Mucosa of rectum (tissue), 2 donors: ENCODE measurements at regions not wholly inside any gene's neighbourhood (a gene's known extent, or its start where the extent isn't known, plus 50 kb on each side); places are given as distances from the start of the nearest gene placed in this dataset.
"Not testable (repeated sequence)": the region's sequence is repeated elsewhere in the genome, so short reads cannot be mapped to it uniquely, and the experiment has no call there.

Source experiments
- H3K27ac ChIP-seq, 2 donors: one replicate each; pipeline ENCODE4 v1.7.0; 2013; ENCODE audit warnings: inconsistent platforms in 2 of 2, low read depth in 2 of 2, low read length in 2 of 2
- H3K27me3 ChIP-seq, 2 donors: one replicate each; pipeline ENCODE4 v1.7.0; 2013; ENCODE audit warnings: low read length in 2 of 2; ENCODE audit not compliant: control insufficient read depth in 2 of 2, insufficient read depth in 2 of 2
- H3K36me3 ChIP-seq, 2 donors: one replicate each; pipeline ENCODE4 v1.7.0; 2013; ENCODE audit warnings: low read length in 2 of 2; ENCODE audit not compliant: control insufficient read depth in 2 of 2, insufficient read depth in 2 of 2
- H3K4me1 ChIP-seq, 2 donors: one replicate each; pipeline ENCODE4 v1.7.0; 2013; ENCODE audit warnings: low read length in 2 of 2, mild to moderate bottlenecking in 1 of 2; ENCODE audit not compliant: control insufficient read depth in 2 of 2, insufficient read depth in 2 of 2
- H3K4me3 ChIP-seq, 2 donors: one replicate each; pipeline ENCODE4 v1.7.0; 2013; ENCODE audit warnings: low read length in 2 of 2
- H3K9ac ChIP-seq, 2 donors: one replicate each; pipeline ENCODE4 v1.7.0; 2013; ENCODE audit warnings: low read length in 2 of 2, low read depth in 1 of 2, mild to moderate bottlenecking in 1 of 2
- H3K9me3 ChIP-seq, 2 donors: one replicate each; pipeline ENCODE4 v1.7.0; 2013; ENCODE audit warnings: low read length in 2 of 2; ENCODE audit not compliant: control insufficient read depth in 2 of 2
- donor health status: healthy.
- donor health status: Normal muscosa, but diverticular disease.

GRCh38 chr9:82052081-82052480 is 63.5 kb downstream of the SPATA31D1 start:
- H3K27me3 ChIP-seq = no peaks in the 10 kb centered on the region
- no peaks in the 10 kb centered on the region for H3K36me3 ChIP-seq
- no peaks in the 10 kb centered on the region for H3K9me3 ChIP-seq
- no peak overlapping the region for H3K27ac ChIP-seq
- no peak overlapping the region for H3K4me3 ChIP-seq
- no peaks in the 10 kb centered on the region for H3K4me1 ChIP-seq
- H3K9ac ChIP-seq = no peak overlapping the region

DNA sequence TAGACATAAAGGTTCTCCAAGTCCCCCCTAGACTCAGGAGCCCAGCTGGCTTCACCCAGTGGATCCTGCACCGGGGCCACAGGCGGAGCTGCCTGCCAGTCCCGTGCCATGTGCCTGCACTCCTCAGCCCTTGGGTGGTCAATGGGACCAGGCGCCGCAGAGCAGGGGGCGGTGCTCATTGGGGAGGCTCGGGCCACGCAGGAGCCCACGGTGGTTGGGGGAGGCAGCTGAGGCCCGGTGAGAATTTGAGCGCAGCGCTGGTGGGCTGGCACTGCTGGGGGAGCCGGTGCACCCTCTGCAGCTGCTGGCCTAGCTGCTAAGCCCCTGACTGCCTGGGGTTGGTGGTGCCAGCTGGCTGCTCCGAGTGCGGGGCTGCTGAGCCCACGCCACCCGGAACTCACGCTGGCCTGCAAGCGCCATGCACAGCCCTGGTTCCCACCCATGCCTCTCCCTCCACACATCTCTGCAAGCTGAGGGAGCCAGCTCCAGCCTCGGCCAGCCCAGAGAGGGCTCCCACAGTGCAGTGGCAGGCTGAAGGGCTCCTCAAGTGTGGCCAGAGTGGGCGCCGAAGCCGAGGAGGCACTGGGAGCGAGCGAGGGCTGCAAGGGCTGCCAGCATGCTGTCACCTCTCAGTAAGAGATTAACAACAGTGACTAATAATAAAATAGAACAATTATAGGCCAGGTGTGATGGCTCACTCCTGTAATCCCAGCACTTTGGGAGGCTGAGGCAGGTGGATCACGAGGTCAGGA is 65.9 kb downstream of the SPATA31D1 start:
- no peaks in the 10 kb centered on the region for H3K9me3 ChIP-seq
- no peak overlapping the region for H3K9ac ChIP-seq
- no peak overlapping the region for H3K4me3 ChIP-seq
- no peaks in the 10 kb centered on the region for H3K36me3 ChIP-seq
- no peak overlapping the region for H3K27ac ChIP-seq
- H3K4me1 ChIP-seq = no peaks in the 10 kb centered on the region
- no peaks in the 10 kb centered on the region for H3K27me3 ChIP-seq

GRCh38 chr9:82057805-82058204 is 69.2 kb downstream of the SPATA31D1 start:
- Histone ChIP-seq H3K9ac (no peak overlapping the region), H3K36me3 (no peaks in the 10 kb centered on the region), H3K4me1 (no peaks in the 10 kb centered on the region), H3K27ac (no peak overlapping the region), H3K27me3 (no peaks in the 10 kb centered on the region), H3K4me3 (no peak overlapping the region), H3K9me3 (no peaks in the 10 kb centered on the region)

GRCh38 chr9:82061801-82062200 is 73.2 kb downstream of the SPATA31D1 start:
- H3K4me3 ChIP-seq, H3K27me3 ChIP-seq: not testable (repeated sequence)

DNA sequence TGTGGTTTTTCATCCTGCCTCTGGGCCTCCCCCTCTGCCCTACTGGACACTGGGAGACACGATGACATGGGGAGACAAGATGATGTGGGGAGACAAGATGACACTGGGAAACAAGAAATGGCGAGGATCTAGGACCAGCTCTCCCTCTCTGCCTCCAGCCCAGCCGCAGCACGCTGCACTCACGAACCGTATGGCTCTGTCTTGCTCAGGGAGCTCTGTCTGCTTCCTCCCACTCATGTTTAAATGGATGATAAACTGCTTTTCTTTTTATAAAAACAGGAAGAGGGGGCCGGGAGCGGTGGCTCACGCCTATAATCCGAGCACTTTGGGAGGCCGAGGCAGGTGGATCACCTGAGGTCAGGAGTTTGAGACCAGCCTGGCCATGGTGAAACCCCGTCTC is 73.7 kb downstream of the SPATA31D1 start:
- Histone ChIP-seq H3K27me3 (no peaks in the 10 kb centered on the region), H3K4me1 (no peaks in the 10 kb centered on the region), H3K9ac (no peak overlapping the region)

More at GRCh38 chr9:82061801-82062200, 73.2 kb downstream of the SPATA31D1 start:
- H3K9ac ChIP-seq, H3K27ac ChIP-seq, H3K36me3 ChIP-seq, H3K9me3 ChIP-seq, H3K4me1 ChIP-seq: not testable (repeated sequence)

GRCh38 chr9:82073551-82074543 is 85.3 kb downstream of the SPATA31D1 start:
- Histone ChIP-seq H3K4me1 (no peaks in the 10 kb centered on the region), H3K9me3 (no peaks in the 10 kb centered on the region), H3K36me3 (no peaks in the 10 kb centered on the region), H3K27ac (no peak overlapping the region), H3K4me3 (no peak overlapping the region), H3K9ac (no peak overlapping the region), H3K27me3 (no peaks in the 10 kb centered on the region)

More for the DNA sequence above, 73.7 kb downstream of the SPATA31D1 start:
- H3K9me3 ChIP-seq = no peaks in the 10 kb centered on the region
- no peaks in the 10 kb centered on the region for H3K36me3 ChIP-seq
- H3K4me3 ChIP-seq = no peak overlapping the region
- H3K27ac ChIP-seq = no peak overlapping the region

DNA sequence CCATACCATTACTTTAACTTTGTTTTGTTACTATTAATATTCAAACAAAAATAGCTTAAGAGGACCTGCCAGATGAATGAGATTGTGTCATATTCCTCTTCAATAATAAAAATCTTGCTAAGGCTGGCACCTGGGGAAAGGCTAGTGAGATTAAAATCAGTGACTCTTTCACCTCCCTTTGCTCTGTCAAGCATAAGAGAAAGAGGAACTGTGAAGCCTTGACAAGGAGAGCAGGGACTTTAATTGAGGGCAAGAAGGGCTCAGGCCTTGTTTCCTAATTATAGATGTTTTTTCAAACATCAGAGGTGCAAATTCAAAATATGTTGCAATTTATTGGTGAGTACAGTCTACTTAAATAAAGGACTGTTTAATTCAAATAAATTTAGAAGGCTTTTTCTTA is 91.7 kb downstream of the SPATA31D1 start:
- Histone ChIP-seq H3K4me1 (no peaks in the 10 kb centered on the region), H3K9ac (no peak overlapping the region), H3K27ac (no peak overlapping the region), H3K9me3 (no peaks in the 10 kb centered on the region), H3K36me3 (no peaks in the 10 kb centered on the region), H3K4me3 (no peak overlapping the region), H3K27me3 (no peaks in the 10 kb centered on the region)

DNA sequence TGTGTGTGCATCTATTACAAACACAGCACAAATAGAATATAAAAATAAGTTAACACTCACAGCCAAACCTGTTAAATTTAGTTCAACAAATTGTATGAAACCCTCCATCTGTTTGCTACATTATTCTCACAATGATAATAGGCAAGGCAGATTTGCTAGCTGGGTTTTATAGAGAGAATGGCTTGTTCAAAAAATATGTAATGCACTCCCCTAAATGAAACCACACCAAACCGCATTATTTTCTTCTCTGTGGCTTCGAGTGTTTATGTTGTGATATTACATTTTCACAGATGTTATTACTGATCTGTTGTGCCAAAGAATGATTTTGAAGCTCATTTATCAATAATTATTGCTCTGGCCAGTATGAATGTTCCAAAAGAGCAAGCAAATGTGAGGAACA is 92.9 kb downstream of the SPATA31D1 start:
- H3K4me1 ChIP-seq = no peaks in the 10 kb centered on the region
- no peak overlapping the region for H3K4me3 ChIP-seq
- H3K27ac ChIP-seq = no peak overlapping the region
- no peaks in the 10 kb centered on the region for H3K27me3 ChIP-seq
- H3K9ac ChIP-seq = no peak overlapping the region
- no peaks in the 10 kb centered on the region for H3K36me3 ChIP-seq
- no peaks in the 10 kb centered on the region for H3K9me3 ChIP-seq

- no peak overlapping the region for H3K9ac ChIP-seq
- H3K4me1 ChIP-seq = no peaks in the 10 kb centered on the region
- no peaks in the 10 kb centered on the region for H3K9me3 ChIP-seq
Measured at GRCh38 chr9:82082563-82082962, 94.0 kb downstream of the SPATA31D1 start.

DNA sequence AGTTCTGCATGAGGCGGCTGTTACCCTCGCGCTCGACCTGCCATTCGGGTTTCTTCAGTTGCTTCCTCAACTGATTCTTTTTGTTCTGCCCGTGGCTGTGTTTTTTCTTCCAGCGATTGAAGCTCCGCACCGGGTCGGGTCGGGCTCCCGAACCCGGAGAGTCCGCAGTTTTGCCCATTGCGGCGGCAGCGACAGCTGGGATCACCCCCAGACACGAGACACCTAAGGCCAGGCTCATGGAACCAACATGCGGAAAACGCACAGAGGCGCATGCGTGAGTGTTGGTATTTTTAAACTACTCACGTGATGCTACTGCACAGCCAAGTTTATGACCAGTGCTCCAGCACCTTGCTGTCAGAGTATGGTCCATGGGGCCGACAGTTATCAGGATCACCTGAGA is 100.0 kb downstream of the SPATA31D1 start:
- Histone ChIP-seq H3K4me3 (no peak overlapping the region), H3K9ac (no peak overlapping the region), H3K9me3 (no peaks in the 10 kb centered on the region), H3K36me3 (no peaks in the 10 kb centered on the region), H3K27me3 (no peaks in the 10 kb centered on the region), H3K27ac (no peak overlapping the region), H3K4me1 (no peaks in the 10 kb centered on the region)

More at GRCh38 chr9:82082563-82082962, 94.0 kb downstream of the SPATA31D1 start:
- Histone ChIP-seq H3K4me3 (no peak overlapping the region), H3K36me3 (no peaks in the 10 kb centered on the region), H3K27ac (no peak overlapping the region), H3K27me3 (no peaks in the 10 kb centered on the region)
